Peyer's patch (tissue), 4 donors: ENCODE measurements at regions not wholly inside any gene's neighbourhood (a gene's known extent, or its start where the extent isn't known, plus 50 kb on each side); places are given as distances from the start of the nearest gene placed in this dataset.

ENCODE experiments used
- POLR2A ChIP-seq, 2 donors: fragments of 450-650 bp; IDR thresholded peaks; one replicate each; pipeline ENCODE4 v1.5.1; 2017; ENCODE audit warnings: antibody characterized with exemption in 2 of 2, mild to moderate bottlenecking in 2 of 2, moderate library complexity in 2 of 2
- TF ChIP-seq, protein P1 (sequence below), 6 experiments: fragments of 450-650 bp in 4 of 6; fragments of 200-600 bp in 2 of 6; sonication (generic) in 1 of 6; IDR thresholded peaks; one replicate each; pipeline ENCODE4 v1.5.1; 2017 to 2019; ENCODE audit warnings: antibody characterized with exemption in 6 of 6, mild to moderate bottlenecking in 3 of 6, moderate library complexity in 1 of 6

DNA sequence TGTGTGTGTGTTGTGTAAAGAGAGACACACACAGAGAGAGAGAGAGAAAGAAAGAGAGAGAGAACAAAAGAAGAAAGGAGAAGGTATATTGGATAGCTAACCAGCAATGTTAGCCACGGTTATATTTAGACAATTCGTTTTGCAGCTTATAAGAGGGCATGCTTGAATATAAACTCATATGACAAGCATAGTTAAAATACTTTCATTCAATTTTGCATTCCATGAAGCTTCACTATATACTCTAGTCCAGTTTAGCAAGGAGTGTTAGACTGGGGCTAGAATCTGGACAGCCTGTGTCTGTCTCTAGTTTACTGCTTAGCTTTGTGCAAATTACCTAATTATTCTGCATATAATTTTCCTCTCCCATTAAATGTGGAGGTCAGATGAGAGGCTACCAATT, 525.9 kb upstream of the ZFP42 start:
- TF ChIP-seq, protein P1, sequence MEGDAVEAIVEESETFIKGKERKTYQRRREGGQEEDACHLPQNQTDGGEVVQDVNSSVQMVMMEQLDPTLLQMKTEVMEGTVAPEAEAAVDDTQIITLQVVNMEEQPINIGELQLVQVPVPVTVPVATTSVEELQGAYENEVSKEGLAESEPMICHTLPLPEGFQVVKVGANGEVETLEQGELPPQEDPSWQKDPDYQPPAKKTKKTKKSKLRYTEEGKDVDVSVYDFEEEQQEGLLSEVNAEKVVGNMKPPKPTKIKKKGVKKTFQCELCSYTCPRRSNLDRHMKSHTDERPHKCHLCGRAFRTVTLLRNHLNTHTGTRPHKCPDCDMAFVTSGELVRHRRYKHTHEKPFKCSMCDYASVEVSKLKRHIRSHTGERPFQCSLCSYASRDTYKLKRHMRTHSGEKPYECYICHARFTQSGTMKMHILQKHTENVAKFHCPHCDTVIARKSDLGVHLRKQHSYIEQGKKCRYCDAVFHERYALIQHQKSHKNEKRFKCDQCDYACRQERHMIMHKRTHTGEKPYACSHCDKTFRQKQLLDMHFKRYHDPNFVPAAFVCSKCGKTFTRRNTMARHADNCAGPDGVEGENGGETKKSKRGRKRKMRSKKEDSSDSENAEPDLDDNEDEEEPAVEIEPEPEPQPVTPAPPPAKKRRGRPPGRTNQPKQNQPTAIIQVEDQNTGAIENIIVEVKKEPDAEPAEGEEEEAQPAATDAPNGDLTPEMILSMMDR (IDR thresholded peaks at IDR 0.05): no peak
- TF ChIP-seq POLR2A (IDR thresholded peaks at IDR 0.05): no peak
